H1 (cell line): ENCODE measurements at regions not wholly inside any gene's neighbourhood (a gene's known extent, or its start where the extent isn't known, plus 50 kb on each side); places are given as distances from the start of the nearest gene placed in this dataset.

ENCODE experiments used
- CTCF ChIA-PET: fragments of 300-600 bp; sonication (Branson Sonifier 250); formaldehyde crosslinking; loops from one replicate; lab custom pipeline; 2021; ENCODE audit not compliant: partially characterized antibody; lab: Charles Lee
- POLR2A ChIA-PET: fragments of 300-600 bp; sonication (Branson Sonifier 250); formaldehyde crosslinking; loops from one replicate; lab custom pipeline; 2021; ENCODE audit warnings: inconsistent platforms; ENCODE audit not compliant: partially characterized antibody; lab: Charles Lee
- DNase-seq, 2 experiments: peaks; one replicate each; pipeline versions ENCODE4 v3.0.0 to v3.0.0-alpha.2; 2010 to 2022; ENCODE audit warnings: low spot score in 2 of 2, low read depth in 1 of 2, mixed read lengths in 1 of 2
- FAIRE-seq: peaks from 2 replicates; lab custom pipeline; 2011; peaks lifted over from hg19 to GRCh38; lab: Jason Lieb, UNC
- H2AFZ ChIP-seq: 2 replicates; pipeline ENCODE4 v1.8.1; 2012; ENCODE audit warnings: low read length, inconsistent platforms
- H2AK5ac ChIP-seq: 2 replicates; pipeline ENCODE4 v1.6.1; 2013; ENCODE audit warnings: low read depth, low read length
- H2BK120ac ChIP-seq: replicated peaks from 2 replicates; pipeline ENCODE3; 2013; ENCODE audit warnings: low read depth, low read length, inconsistent platforms
- H2BK12ac ChIP-seq: 2 replicates; pipeline ENCODE4 v1.6.1; 2013; ENCODE audit warnings: low read depth, low read length
- H2BK15ac ChIP-seq: 2 replicates; pipeline ENCODE4 v1.6.1; 2013; ENCODE audit warnings: low read length
- H2BK20ac ChIP-seq: 2 replicates; pipeline ENCODE4 v1.6.1; 2013; ENCODE audit warnings: low read length
- H2BK5ac ChIP-seq: 2 replicates; pipeline ENCODE4 v1.6.1; 2013; ENCODE audit warnings: low read depth, low read length
- H3K14ac ChIP-seq: 2 replicates; pipeline ENCODE4 v1.6.1; 2013; ENCODE audit warnings: inconsistent platforms; ENCODE audit not compliant: insufficient read length
- H3K18ac ChIP-seq: 2 replicates; pipeline ENCODE4 v1.6.1; 2013; ENCODE audit warnings: low read length; ENCODE audit errors: extremely low read depth
- H3K23ac ChIP-seq: 2 replicates; pipeline ENCODE4 v1.6.1; 2013; ENCODE audit warnings: inconsistent platforms; ENCODE audit not compliant: insufficient read length
- H3K23me2 ChIP-seq: 2 replicates; pipeline ENCODE4 v1.6.1; 2013; ENCODE audit warnings: low read depth, low read length
- H3K27ac ChIP-seq: 2 replicates; pipeline ENCODE4 v1.6.1; 2011; ENCODE audit warnings: low read depth, low read length, inconsistent platforms
- H3K27me3 ChIP-seq, 4 experiments: replicated peaks in 1 of 4; 1 replicate in 1 of 4; 2 replicates in 3 of 4; pipeline versions ENCODE4 v1.6.1 to v1.8.1; 2011 to 2013; ENCODE audit warnings: low read length in 3 of 4, mild to moderate bottlenecking in 3 of 4, inconsistent platforms in 2 of 4, mixed read lengths in 2 of 4, moderate library complexity in 1 of 4; ENCODE audit not compliant: control insufficient read depth in 3 of 4, insufficient read depth in 3 of 4; ENCODE audit errors: extremely low read depth in 1 of 4
- H3K36me3 ChIP-seq, 4 experiments: 2 replicates each; pipeline versions ENCODE4 v1.6.1 to v1.8.1; 2011 to 2013; ENCODE audit warnings: mild to moderate bottlenecking in 4 of 4, low read length in 3 of 4, moderate library complexity in 2 of 4, control low read depth in 1 of 4, inconsistent platforms in 1 of 4; ENCODE audit not compliant: insufficient read depth in 4 of 4, control insufficient read depth in 2 of 4
- H3K4ac ChIP-seq: replicated peaks from 2 replicates; pipeline ENCODE3; 2013; ENCODE audit warnings: low read length, low read depth, mixed read lengths, inconsistent platforms; ENCODE audit not compliant: insufficient read length
- H3K4me1 ChIP-seq, 4 experiments: replicated peaks in 1 of 4; 1 replicate in 1 of 4; 2 replicates in 3 of 4; pipeline versions ENCODE4 v1.6.1 to v1.8.1; 2011 to 2013; ENCODE audit warnings: low read length in 3 of 4, inconsistent platforms in 2 of 4, mixed read lengths in 1 of 4; ENCODE audit not compliant: insufficient read depth in 4 of 4, control insufficient read depth in 3 of 4
- H3K4me2 ChIP-seq, 2 experiments: 2 replicates each; pipeline versions ENCODE4 v1.6.1 to v1.8.1; 2011 to 2013; ENCODE audit warnings: low read depth in 2 of 2, low read length in 2 of 2, control low read depth in 1 of 2, inconsistent platforms in 1 of 2, mild to moderate bottlenecking in 1 of 2; ENCODE audit not compliant: insufficient read depth in 1 of 2
- H3K4me3 ChIP-seq, 4 experiments: fragments of 200-600, 300-600 bp in 1 of 4; sonication (generic), shearing (Covaris generic), sonication (Bioruptor Twin) in 1 of 4; 2 replicates each; pipeline versions ENCODE4 v1.5.1 to v1.8.1; 2011 to 2016; ENCODE audit warnings: low read length in 4 of 4, low read depth in 3 of 4, control low read depth in 2 of 4, inconsistent platforms in 2 of 4, mild to moderate bottlenecking in 2 of 4, mixed read lengths in 1 of 4, moderate library complexity in 1 of 4; ENCODE audit not compliant: insufficient read depth in 2 of 4; ENCODE audit errors: extremely low read depth in 1 of 4
- H3K56ac ChIP-seq: replicated peaks from 2 replicates; pipeline ENCODE3; 2013; ENCODE audit warnings: low read depth, mild to moderate bottlenecking, mixed read lengths, low read length, inconsistent platforms; ENCODE audit not compliant: insufficient read length
- H3K79me1 ChIP-seq: 2 replicates; pipeline ENCODE4 v1.6.1; 2013; ENCODE audit warnings: low read depth, low read length, control low read depth
- H3K79me2 ChIP-seq, 2 experiments: 2 replicates each; pipeline versions ENCODE4 v1.6.1 to v1.8.1; 2012 to 2013; ENCODE audit warnings: low read length in 2 of 2, mild to moderate bottlenecking in 2 of 2, inconsistent platforms in 1 of 2; ENCODE audit not compliant: insufficient read depth in 2 of 2, control insufficient read depth in 1 of 2
- H3K9ac ChIP-seq, 4 experiments: replicated peaks in 1 of 4; 1 replicate in 1 of 4; 2 replicates in 3 of 4; pipeline versions ENCODE4 v1.6.1 to v1.8.1; 2011 to 2013; ENCODE audit warnings: low read depth in 3 of 4, low read length in 3 of 4, control low read depth in 2 of 4, mild to moderate bottlenecking in 2 of 4, moderate library complexity in 2 of 4, inconsistent platforms in 1 of 4; ENCODE audit errors: extremely low read depth in 1 of 4
- H3K9me3 ChIP-seq, 2 experiments: 2 replicates each; pipeline versions ENCODE4 v1.6.1 to v1.8.1; 2012 to 2013; ENCODE audit warnings: mild to moderate bottlenecking in 2 of 2, moderate library complexity in 2 of 2, control low read depth in 1 of 2, inconsistent platforms in 1 of 2, low read depth in 1 of 2, low read length in 1 of 2, mixed read lengths in 1 of 2; ENCODE audit not compliant: insufficient read depth in 2 of 2
- H4K20me1 ChIP-seq, 2 experiments: replicated peaks in 1 of 2; 2 replicates each; pipeline versions ENCODE3 to v1.8.1; 2011 to 2013; ENCODE audit warnings: inconsistent platforms in 2 of 2, low read length in 2 of 2, mild to moderate bottlenecking in 1 of 2; ENCODE audit not compliant: insufficient read depth in 2 of 2, control insufficient read depth in 1 of 2
- H4K5ac ChIP-seq: 2 replicates; pipeline ENCODE4 v1.6.1; 2013; ENCODE audit warnings: low read length, low read depth, mixed read lengths, inconsistent platforms; ENCODE audit not compliant: insufficient read length
- H4K8ac ChIP-seq: 2 replicates; pipeline ENCODE4 v1.8.0; 2013; ENCODE audit warnings: mild to moderate bottlenecking, moderate library complexity, low read length, inconsistent platforms; ENCODE audit not compliant: insufficient read depth; ENCODE audit errors: extremely low read depth
- H4K91ac ChIP-seq: replicated peaks from 2 replicates; pipeline ENCODE3; 2013; ENCODE audit warnings: low read length, mixed read lengths, inconsistent platforms; ENCODE audit not compliant: insufficient read length
- CBX5 ChIP-seq: fragments of 300-800, 300-1000 bp; sonication (generic); IDR thresholded peaks from 2 replicates; pipeline ENCODE4 v1.7.1; 2016; ENCODE audit warnings: antibody characterized with exemption, low read length, low read depth
- GABPA ChIP-seq: IDR thresholded peaks from 2 replicates; pipeline ENCODE4 v1.6.1; 2011; ENCODE audit warnings: mild to moderate bottlenecking, low read length, moderate library complexity, borderline replicate concordance; ENCODE audit not compliant: insufficient read depth
- GTF2F1 ChIP-seq: IDR thresholded peaks from 2 replicates; pipeline ENCODE4 v1.6.1; 2012; ENCODE audit warnings: low read depth, low read length, improper control_type of control experiment, borderline replicate concordance
- JUN ChIP-seq: IDR thresholded peaks from 2 replicates; pipeline ENCODE4 v1.6.1; 2011; ENCODE audit warnings: low read depth, mild to moderate bottlenecking, improper control_type of control experiment, low read length
- KDM4A ChIP-seq: IDR thresholded peaks from one replicate; pipeline ENCODE4 v1.7.1; 2012; ENCODE audit warnings: low read depth, mild to moderate bottlenecking, moderate library complexity, low read length, inconsistent platforms; ENCODE audit not compliant: severe bottlenecking
- KDM5A ChIP-seq: fragments of 200-600 bp; IDR thresholded peaks from 2 replicates; pipeline ENCODE4 v1.7.1; 2012; ENCODE audit warnings: mild to moderate bottlenecking, low read length, inconsistent platforms, mixed read lengths
- NANOG ChIP-seq: IDR thresholded peaks from 2 replicates; pipeline ENCODE4 v1.6.1; 2011; ENCODE audit warnings: low read length, low read depth, mild to moderate bottlenecking, inconsistent platforms; ENCODE audit not compliant: insufficient read depth, poor library complexity, severe bottlenecking
- RBBP5 ChIP-seq: IDR thresholded peaks from 2 replicates; pipeline ENCODE4 v1.7.1; 2012; ENCODE audit warnings: low read depth, mild to moderate bottlenecking, inconsistent platforms, low read length, moderate library complexity, borderline replicate concordance
- SP4 ChIP-seq: IDR thresholded peaks from 2 replicates; pipeline ENCODE4 v1.6.1; 2012; ENCODE audit warnings: low read length, inconsistent platforms
- TBP ChIP-seq: IDR thresholded peaks from 2 replicates; pipeline ENCODE4 v1.6.1; 2011; ENCODE audit warnings: low read depth, low read length, improper control_type of control experiment
- TCF12 ChIP-seq: IDR thresholded peaks from 2 replicates; pipeline ENCODE4 v1.6.1; 2011; ENCODE audit warnings: low read depth, mild to moderate bottlenecking, low read length
- WGBS, 2 experiments: shearing (Covaris generic) in 1 of 2; methylation state at CpG; one replicate each; pipeline versions ENCODE4 v1.1.6 to v1.1.7; 2013 to 2015; ENCODE audit warnings: low lambda C conversion rate in 2 of 2, mixed read lengths in 2 of 2, inconsistent platforms in 1 of 2, low coverage in 1 of 2, missing lambda C conversion rate in 1 of 2; ENCODE audit not compliant: insufficient replicate concordance in 2 of 2, insufficient coverage in 1 of 2, insufficient read length in 1 of 2; ENCODE audit errors: extremely low coverage in 1 of 2, missing lambda C conversion rate in 1 of 2; 5-methylcytosine and 5-hydroxymethylcytosine counted together
- TF ChIP-seq, protein P1 (sequence below), 3 experiments: IDR thresholded peaks; 1 replicate in 2 of 3; 2 replicates in 1 of 3; pipeline versions ENCODE4 v1.5.1 to v1.6.1; 2011; ENCODE audit warnings: low read length in 3 of 3, mild to moderate bottlenecking in 3 of 3, inconsistent platforms in 2 of 3, low read depth in 1 of 3, moderate library complexity in 1 of 3; ENCODE audit not compliant: insufficient read depth in 1 of 3; ENCODE audit errors: control extremely low read depth in 1 of 3

DNA sequence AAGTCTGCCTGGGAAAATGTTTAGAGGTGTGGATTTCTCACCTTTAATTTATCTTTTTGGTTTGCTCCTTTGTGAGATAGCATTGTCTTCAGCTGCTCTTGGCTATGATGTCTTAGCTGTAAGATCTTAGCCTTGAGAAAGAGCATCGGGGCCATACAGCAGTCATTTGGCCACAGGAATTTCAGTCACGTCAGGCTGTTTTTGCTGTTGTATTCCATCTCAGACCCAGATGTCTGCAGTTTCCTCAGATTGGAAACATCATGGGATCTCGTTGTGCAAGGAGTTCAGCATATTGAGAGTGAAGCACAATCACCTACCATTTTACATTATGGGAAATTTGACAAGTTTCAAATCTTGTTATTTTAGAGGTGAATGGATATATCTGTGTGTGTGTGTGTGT is 89.3 kb upstream of the C1QTNF9B start:
- Histone ChIP-seq H2BK15ac (no peak overlapping the region), H3K18ac (no peak overlapping the region), H3K56ac (no peak overlapping the region), H2BK120ac (no peak overlapping the region), H4K5ac (no peak overlapping the region), H3K4ac (no peak overlapping the region), H3K23me2 (no peaks in the 10 kb centered on the region), H3K79me1 (no peaks in the 10 kb centered on the region), H4K8ac (no peak overlapping the region), H3K27me3 (no peaks in the 10 kb centered on the region), H3K14ac (no peak overlapping the region), H4K91ac (no peak overlapping the region), H3K4me2 (no peak overlapping the region), H2BK12ac (no peak overlapping the region), H2BK5ac (no peak overlapping the region), H2BK20ac (no peak overlapping the region), H3K36me3 (no peaks in the 10 kb centered on the region), H2AFZ (no peak overlapping the region), H3K79me2 (no peaks in the 10 kb centered on the region), H2AK5ac (no peak overlapping the region), H3K27ac (no peak overlapping the region), H3K9ac (no peak overlapping the region), H3K4me3 (no peak overlapping the region), H4K20me1 (no peaks in the 10 kb centered on the region), H3K23ac (no peak overlapping the region), H3K9me3 (no peaks in the 10 kb centered on the region), H3K4me1 (no peaks in the 10 kb centered on the region; a peak in 1 of 7 replicates)
- ChIA-PET CTCF (no interaction called here), POLR2A (no interaction called here)
- no peak for FAIRE-seq
- 87% methylated on average over 3 of the region's 3 CpGs; no CpG with 5 or more reads in 1 of the 2 experiments for WGBS, 2 experiments
- DNase-seq = no peak
- TF ChIP-seq KDM4A = no peak
- no peak for TF ChIP-seq RBBP5
- TF ChIP-seq JUN = no peak
- no peak for TF ChIP-seq NANOG
- TF ChIP-seq GABPA = no peak
- TF ChIP-seq TCF12 = no peak
- TF ChIP-seq KDM5A = no peak
- TF ChIP-seq GTF2F1 = no peak
- no peak for TF ChIP-seq CBX5
- no peak for TF ChIP-seq TBP
- TF ChIP-seq, protein P1, sequence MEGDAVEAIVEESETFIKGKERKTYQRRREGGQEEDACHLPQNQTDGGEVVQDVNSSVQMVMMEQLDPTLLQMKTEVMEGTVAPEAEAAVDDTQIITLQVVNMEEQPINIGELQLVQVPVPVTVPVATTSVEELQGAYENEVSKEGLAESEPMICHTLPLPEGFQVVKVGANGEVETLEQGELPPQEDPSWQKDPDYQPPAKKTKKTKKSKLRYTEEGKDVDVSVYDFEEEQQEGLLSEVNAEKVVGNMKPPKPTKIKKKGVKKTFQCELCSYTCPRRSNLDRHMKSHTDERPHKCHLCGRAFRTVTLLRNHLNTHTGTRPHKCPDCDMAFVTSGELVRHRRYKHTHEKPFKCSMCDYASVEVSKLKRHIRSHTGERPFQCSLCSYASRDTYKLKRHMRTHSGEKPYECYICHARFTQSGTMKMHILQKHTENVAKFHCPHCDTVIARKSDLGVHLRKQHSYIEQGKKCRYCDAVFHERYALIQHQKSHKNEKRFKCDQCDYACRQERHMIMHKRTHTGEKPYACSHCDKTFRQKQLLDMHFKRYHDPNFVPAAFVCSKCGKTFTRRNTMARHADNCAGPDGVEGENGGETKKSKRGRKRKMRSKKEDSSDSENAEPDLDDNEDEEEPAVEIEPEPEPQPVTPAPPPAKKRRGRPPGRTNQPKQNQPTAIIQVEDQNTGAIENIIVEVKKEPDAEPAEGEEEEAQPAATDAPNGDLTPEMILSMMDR (IDR thresholded peaks at IDR 0.05; ENCODE audit: control extremely low read depth in 1 of 3, insufficient read depth in 1 of 3, low read depth in 1 of 3, low read length in 3 of 3) = no peak
- TF ChIP-seq SP4 = no peak
